SIG-M5 (cell line): ENCODE measurements at regions not wholly inside any gene's neighbourhood (a gene's known extent, or its start where the extent isn't known, plus 50 kb on each side); places are given as distances from the start of the nearest gene placed in this dataset.
"Not testable (repeated sequence)": the region's sequence is repeated elsewhere in the genome, so short reads cannot be mapped to it uniquely, and the experiment has no call there.

Experiments used
- DNase-seq: peaks from one replicate; lab custom pipeline; 2025; lab: John Stamatoyannopoulos, UW

- DNase-seq: no peak
These were observed 250.9 kb upstream of the SDK2 start for GRCh38 chr17:73895157-73895556.

- no peak for DNase-seq
These were observed 252.7 kb upstream of the SDK2 start for GRCh38 chr17:73896966-73897365.

- DNase-seq: no peak
These were observed 255.6 kb upstream of the SDK2 start for GRCh38 chr17:73899839-73900238.

GRCh38 chr17:73900516-73900915, 256.3 kb upstream of the SDK2 start:
- DNase-seq: no peak

GRCh38 chr17:73901249-73901648, 257.0 kb upstream of the SDK2 start:
- no peak for DNase-seq

- no peak for DNase-seq
These were observed 257.6 kb upstream of the SDK2 start for GRCh38 chr17:73901661-73902415.

GRCh38 chr17:73902416-73903181, 258.4 kb upstream of the SDK2 start:
- no peak for DNase-seq

- no peak for DNase-seq
These were observed 262.9 kb upstream of the SDK2 start for GRCh38 chr17:73906896-73907870.

GRCh38 chr17:73909186-73909585, 264.9 kb upstream of the SDK2 start:
- DNase-seq: no peak

- DNase-seq: no peak
These were observed 266.0 kb upstream of the SDK2 start for GRCh38 chr17:73910206-73910605.

GRCh38 chr17:73910821-73911515, 266.7 kb upstream of the SDK2 start:
- DNase-seq: no peak

- DNase-seq: no peak
These were observed 267.6 kb upstream of the SDK2 start for GRCh38 chr17:73911726-73912372.

- no peak for DNase-seq
These were observed 268.1 kb upstream of the SDK2 start for GRCh38 chr17:73912373-73912746.

- DNase-seq: no peak
These were observed 270.5 kb upstream of the SDK2 start for GRCh38 chr17:73914536-73915274.

- not testable (repeated sequence) for DNase-seq
These were observed 274.8 kb upstream of the SDK2 start for GRCh38 chr17:73919033-73919432.

GRCh38 chr17:73921306-73921705, 277.1 kb upstream of the SDK2 start:
- DNase-seq: no peak

GRCh38 chr17:73924114-73924908, 279.2 kb upstream of the RPL38 start:
- no peak for DNase-seq

- no peak for DNase-seq
These were observed 278.6 kb upstream of the RPL38 start for GRCh38 chr17:73924909-73925186.

GRCh38 chr17:73929860-73930430, 273.5 kb upstream of the RPL38 start:
- DNase-seq: no peak
